HEK293T (cell line): ENCODE measurements at regions not wholly inside any gene's neighbourhood (a gene's known extent, or its start where the extent isn't known, plus 50 kb on each side); places are given as distances from the start of the nearest gene placed in this dataset.
"Not testable (repeated sequence)": the region's sequence is repeated elsewhere in the genome, so short reads cannot be mapped to it uniquely, and the experiment has no call there.

Source experiments
- CTCF ChIA-PET: fragments of 350-600 bp; formaldehyde crosslinking; extraction: SDS; loops from one replicate; lab custom pipeline; 2021; ENCODE audit warnings: antibody characterized with exemption, inconsistent platforms; lab: Yijun Ruan, JAX
- POLR2A ChIA-PET: fragments of 350-600 bp; formaldehyde crosslinking; extraction: SDS; loops from one replicate; lab custom pipeline; 2020; ENCODE audit warnings: antibody characterized with exemption, inconsistent platforms; lab: Yijun Ruan, JAX
- DNase-seq: peaks from one replicate; pipeline ENCODE4 v3.0.0; 2012; ENCODE audit warnings: mixed read lengths; ENCODE audit errors: extremely low spot score
- ARNT ChIP-seq: fragments of 450-650 bp; IDR thresholded peaks from 2 replicates; pipeline ENCODE4 v1.6.1; 2017; ENCODE audit warnings: mild to moderate bottlenecking
- BHLHE40 ChIP-seq: fragments of 450-650 bp; IDR thresholded peaks from 2 replicates; pipeline ENCODE4 v1.6.1; 2016; ENCODE audit warnings: mild to moderate bottlenecking, moderate library complexity, borderline replicate concordance
- CTBP1 ChIP-seq: fragments of 450-650 bp; IDR thresholded peaks from 2 replicates; pipeline ENCODE4 v1.6.1; 2016; ENCODE audit warnings: borderline replicate concordance
- ELF4 ChIP-seq: fragments of 450-650 bp; IDR thresholded peaks from 2 replicates; pipeline ENCODE4 v1.6.1; 2017; ENCODE audit warnings: antibody characterized with exemption
- FOXA1 ChIP-seq: fragments of 450-650 bp; IDR thresholded peaks from 2 replicates; pipeline ENCODE4 v1.6.1; 2016; ENCODE audit warnings: mild to moderate bottlenecking
- FOXK2 ChIP-seq: fragments of 450-650 bp; IDR thresholded peaks from 2 replicates; pipeline ENCODE4 v1.6.1; 2016; ENCODE audit warnings: mild to moderate bottlenecking
- FOXM1 ChIP-seq: fragments of 450-650 bp; IDR thresholded peaks from 2 replicates; pipeline ENCODE4 v1.6.1; 2017; ENCODE audit warnings: mild to moderate bottlenecking, borderline replicate concordance
- HDGF ChIP-seq: fragments of 450-650 bp; IDR thresholded peaks from 2 replicates; pipeline ENCODE4 v1.6.1; 2017; ENCODE audit warnings: antibody characterized with exemption, borderline replicate concordance
- L3MBTL2 ChIP-seq: fragments of 450-650 bp; conservative IDR thresholded peaks from 2 replicates; pipeline ENCODE4 v1.6.1; 2016; ENCODE audit warnings: mild to moderate bottlenecking
- LEF1 ChIP-seq: fragments of 450-650 bp; IDR thresholded peaks from 2 replicates; pipeline ENCODE4 v1.6.1; 2017; ENCODE audit warnings: mild to moderate bottlenecking, borderline replicate concordance
- NFRKB ChIP-seq: fragments of 450-650 bp; IDR thresholded peaks from 2 replicates; pipeline ENCODE4 v1.6.1; 2016; ENCODE audit warnings: mild to moderate bottlenecking, moderate library complexity
- SP1 ChIP-seq: fragments of 450-650 bp; IDR thresholded peaks from 2 replicates; pipeline ENCODE4 v1.6.1; 2017
- SUZ12 ChIP-seq: fragments of 450-650 bp; IDR thresholded peaks from 2 replicates; pipeline ENCODE4 v1.6.1; 2016; ENCODE audit warnings: mild to moderate bottlenecking
- TARDBP ChIP-seq: fragments of 450-650 bp; IDR thresholded peaks from 2 replicates; pipeline ENCODE4 v1.6.1; 2016
- ZNF384 ChIP-seq: fragments of 450-650 bp; IDR thresholded peaks from 2 replicates; pipeline ENCODE4 v1.6.1; 2016
- TF ChIP-seq, protein P1 (sequence below): fragments of 450-650 bp; IDR thresholded peaks from 2 replicates; pipeline ENCODE4 v1.6.1; 2016

DNA sequence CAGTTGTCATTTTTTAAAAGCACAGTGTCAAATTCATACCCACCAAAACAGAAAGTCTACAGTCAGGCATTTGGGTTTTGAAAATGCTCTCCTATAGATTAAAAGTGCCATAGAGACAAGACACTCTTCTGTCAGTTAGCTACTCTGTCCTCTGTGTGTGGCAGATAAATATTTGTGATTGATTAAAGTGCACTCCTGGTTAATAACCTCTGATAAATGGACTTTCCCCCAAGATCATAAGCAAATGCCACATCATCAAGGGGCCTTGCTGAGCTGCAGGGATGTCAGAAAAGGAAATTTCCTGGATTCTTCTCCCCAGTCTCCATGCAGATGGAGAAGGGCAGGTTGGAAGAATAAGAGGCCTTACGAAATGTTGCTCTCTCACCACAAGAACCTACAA lies 1329.5 kb upstream of the TMEM132C start:
- TF ChIP-seq ZNF384 = no peak
- TF ChIP-seq TARDBP = no peak
- no peak for TF ChIP-seq FOXM1
- no peak for TF ChIP-seq FOXK2
- no peak for TF ChIP-seq ELF4
- no peak for TF ChIP-seq ARNT
- no peak for TF ChIP-seq FOXA1
- CTCF ChIA-PET = no interaction called here
- POLR2A ChIA-PET = no interaction called here
- DNase-seq = no peak

DNA sequence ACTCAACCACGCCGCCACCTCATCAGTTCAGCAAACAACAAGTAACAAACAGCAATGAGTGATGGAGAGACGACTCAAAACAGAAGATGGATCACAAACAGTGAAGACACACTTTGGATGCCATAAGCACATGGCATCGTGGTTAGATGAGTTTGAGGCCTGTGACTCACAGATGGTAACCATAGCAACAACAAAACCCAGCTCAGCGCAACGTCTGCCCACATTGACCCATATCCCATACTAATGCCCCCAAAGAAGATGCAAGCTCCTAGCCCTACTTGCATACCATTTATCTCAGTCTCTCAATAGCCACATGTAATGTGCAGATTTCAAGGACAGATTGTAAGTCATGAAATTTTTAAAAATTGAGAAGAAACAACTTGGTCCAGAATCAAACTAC lies 1322.3 kb upstream of the TMEM132C start:
- TF ChIP-seq BHLHE40 = no peak
- TF ChIP-seq TARDBP = no peak
- no peak for TF ChIP-seq FOXK2
- TF ChIP-seq ZNF384 = no peak
- no peak for TF ChIP-seq FOXM1
- no peak for TF ChIP-seq LEF1
- no peak for TF ChIP-seq NFRKB
- TF ChIP-seq CTBP1 = no peak
- no peak for DNase-seq
- CTCF ChIA-PET = no interaction called here
- POLR2A ChIA-PET = no interaction called here

- CTCF ChIA-PET, DNase-seq, POLR2A ChIA-PET: not testable (repeated sequence)
Observed at GRCh38 chr12:126946958-126947357, 1320.0 kb upstream of the TMEM132C start.

DNA sequence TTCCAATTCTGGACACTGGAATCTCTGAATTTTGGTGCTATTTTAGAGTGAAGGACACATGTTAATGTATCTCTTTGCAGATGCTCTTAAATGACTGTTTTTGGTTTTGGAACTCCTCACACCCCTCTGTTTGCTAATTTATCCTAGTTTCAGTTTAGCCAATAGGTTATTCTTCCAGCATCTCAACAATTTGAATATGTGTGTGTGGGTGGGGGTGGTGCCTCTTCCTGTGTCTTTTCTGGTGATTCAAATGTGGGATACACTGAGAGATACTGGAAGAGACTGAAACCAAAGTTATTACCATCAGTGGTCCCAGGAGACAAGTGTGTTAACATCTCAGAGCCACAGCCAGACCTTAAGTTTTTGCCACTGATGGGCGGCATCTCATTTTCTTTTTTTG lies 1317.4 kb upstream of the TMEM132C start:
- POLR2A ChIA-PET = no interaction called here
- no peak for TF ChIP-seq BHLHE40
- TF ChIP-seq, protein P1, sequence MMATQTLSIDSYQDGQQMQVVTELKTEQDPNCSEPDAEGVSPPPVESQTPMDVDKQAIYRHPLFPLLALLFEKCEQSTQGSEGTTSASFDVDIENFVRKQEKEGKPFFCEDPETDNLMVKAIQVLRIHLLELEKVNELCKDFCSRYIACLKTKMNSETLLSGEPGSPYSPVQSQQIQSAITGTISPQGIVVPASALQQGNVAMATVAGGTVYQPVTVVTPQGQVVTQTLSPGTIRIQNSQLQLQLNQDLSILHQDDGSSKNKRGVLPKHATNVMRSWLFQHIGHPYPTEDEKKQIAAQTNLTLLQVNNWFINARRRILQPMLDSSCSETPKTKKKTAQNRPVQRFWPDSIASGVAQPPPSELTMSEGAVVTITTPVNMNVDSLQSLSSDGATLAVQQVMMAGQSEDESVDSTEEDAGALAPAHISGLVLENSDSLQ = no peak
- no peak for TF ChIP-seq L3MBTL2
- TF ChIP-seq SP1 = no peak
- no peak for TF ChIP-seq NFRKB
- no peak for TF ChIP-seq FOXA1
- TF ChIP-seq ARNT = no peak
- TF ChIP-seq ZNF384 = no peak
- no peak for TF ChIP-seq SUZ12
- no peak for TF ChIP-seq CTBP1
- DNase-seq = no peak
- CTCF ChIA-PET = no interaction called here

DNA sequence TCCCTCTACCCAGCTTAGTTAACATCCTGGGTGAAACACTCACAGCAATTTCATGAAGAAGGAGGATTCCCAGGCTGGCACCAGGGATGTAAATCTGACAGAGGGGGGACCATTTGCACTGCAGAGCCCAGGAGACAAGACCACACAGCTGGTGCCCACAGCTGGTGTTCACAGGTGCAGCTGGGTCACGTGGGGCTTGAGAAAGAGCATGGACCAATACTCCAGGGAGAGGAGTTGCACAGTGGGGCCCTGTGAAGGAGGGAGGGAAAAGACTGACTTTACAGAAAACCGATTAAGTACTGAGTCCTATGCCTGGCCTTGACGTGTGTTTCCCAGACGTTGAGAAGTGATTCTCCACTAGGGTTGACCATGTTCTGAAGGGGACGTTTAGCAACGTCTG lies 1316.7 kb upstream of the TMEM132C start:
- no peak for DNase-seq
- ChIA-PET POLR2A (no interaction called here), CTCF (no interaction called here)
- TF ChIP-seq ELF4 (no peak), FOXK2 (no peak), ZNF384 (no peak), TARDBP (no peak), HDGF (no peak), L3MBTL2 (no peak), BHLHE40 (no peak), NFRKB (no peak), FOXM1 (no peak)

DNA sequence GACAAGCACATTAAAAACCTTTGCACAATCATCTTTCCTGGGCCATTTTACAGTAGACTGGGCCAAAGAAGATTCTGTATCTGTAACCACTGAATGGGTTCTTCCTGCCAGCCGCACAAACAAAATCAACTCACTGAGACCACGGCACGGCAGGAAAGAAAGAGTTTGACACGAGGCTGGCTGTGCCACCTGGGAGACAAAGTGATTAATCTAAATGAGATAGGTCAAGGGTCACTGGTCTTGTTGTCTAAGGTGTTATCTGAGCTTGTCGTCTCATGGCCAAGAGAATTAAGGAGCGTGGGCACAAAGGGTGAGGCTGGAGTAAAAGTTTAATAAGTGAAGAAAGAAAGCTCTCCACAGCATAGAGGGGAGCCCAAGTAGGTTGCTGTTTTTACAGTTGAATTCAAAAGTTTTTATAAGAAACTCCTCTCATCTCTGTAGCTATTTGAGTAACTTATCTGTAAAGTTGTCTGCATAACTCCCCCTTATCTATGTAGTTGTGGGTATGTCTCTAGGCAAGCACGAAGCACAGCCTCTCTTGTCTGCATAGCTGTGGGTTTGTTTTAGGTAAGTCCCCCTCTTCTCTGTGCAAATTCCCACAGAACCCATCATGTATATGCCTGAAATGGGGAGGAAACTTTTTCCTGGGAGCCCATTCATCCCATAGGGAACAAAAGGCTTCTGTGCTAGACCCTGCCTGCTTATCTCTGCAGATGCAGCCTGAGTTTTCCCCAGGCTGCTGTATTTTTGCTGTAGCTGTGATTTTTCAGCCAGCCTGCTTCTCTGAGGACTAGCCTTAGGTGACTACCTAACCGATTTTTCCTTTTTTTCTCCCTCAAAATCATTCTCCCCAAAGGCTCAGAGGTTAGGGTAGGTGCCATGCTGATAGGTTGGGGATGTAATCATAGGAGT lies 1314.6 kb upstream of the TMEM132C start:
- POLR2A ChIA-PET = no interaction called here
- no peak for DNase-seq
- CTCF ChIA-PET = no interaction called here

More for the DNA sequence above, 1314.6 kb upstream of the TMEM132C start:
- TF ChIP-seq TARDBP (no peak), SP1 (no peak), ELF4 (no peak), FOXM1 (no peak), L3MBTL2 (no peak), BHLHE40 (no peak), ZNF384 (no peak), FOXA1 (no peak), HDGF (no peak), FOXK2 (no peak), LEF1 (no peak), NFRKB (no peak), CTBP1 (no peak)
- TF ChIP-seq, protein P1 = no peak
